Right atrium auricular region (tissue), 2 donors: ENCODE measurements at regions not wholly inside any gene's neighbourhood (a gene's known extent, or its start where the extent isn't known, plus 50 kb on each side); places are given as distances from the start of the nearest gene placed in this dataset.
"Not testable (repeated sequence)": the region's sequence is repeated elsewhere in the genome, so short reads cannot be mapped to it uniquely, and the experiment has no call there.

Experiments
- DNase-seq: peaks from one replicate; pipeline ENCODE4 v3.0.0-alpha.2; 2019; ENCODE audit warnings: low spot score
- H3K27ac ChIP-seq, 2 donors: fragments of 200-600 bp; sonication (generic); 1 replicate in 1 of 2; 2 replicates in 1 of 2; pipeline ENCODE4 v1.5.1; 2016 to 2019
- H3K27me3 ChIP-seq, 2 donors: fragments of 200-600 bp; sonication (generic); one replicate each; pipeline versions ENCODE4 v1.5.1 to v1.6.0; 2017 to 2019
- H3K36me3 ChIP-seq: fragments of 200-600 bp; sonication (generic); one replicate; pipeline ENCODE4 v1.5.1; 2016
- H3K4me1 ChIP-seq, 2 donors: fragments of 200-600 bp; sonication (generic); one replicate each; pipeline versions ENCODE4 v1.5.1 to v1.6.0; 2017 to 2019
- H3K4me3 ChIP-seq, 2 donors: fragments of 200-600 bp; sonication (generic); 1 replicate in 1 of 2; 2 replicates in 1 of 2; pipeline ENCODE4 v1.5.1; 2017 to 2019; ENCODE audit warnings: mild to moderate bottlenecking in 1 of 2, moderate library complexity in 1 of 2
- H3K9me3 ChIP-seq, 2 donors: fragments of 200-600 bp; sonication (generic); one replicate each; pipeline ENCODE4 v1.5.1; 2019
- CTCF ChIP-seq, 2 donors: fragments of 200-600 bp; sonication (generic); IDR thresholded peaks; one replicate each; pipeline ENCODE4 v1.5.1; 2019; ENCODE audit warnings: antibody characterized with exemption in 2 of 2

GRCh38 chr4:79682801-79683530 is 274.9 kb upstream of the GK2 start:
- H3K4me3 ChIP-seq: no peak overlapping the region
- DNase-seq: no peak
- no peaks in the 10 kb centered on the region for H3K27me3 ChIP-seq
- H3K4me1 ChIP-seq: no peaks in the 10 kb centered on the region
- H3K9me3 ChIP-seq: no peaks in the 10 kb centered on the region
- TF ChIP-seq CTCF (IDR thresholded peaks at IDR 0.05): no peak
- H3K36me3 ChIP-seq: no peaks in the 10 kb centered on the region
- no peak overlapping the region for H3K27ac ChIP-seq

GRCh38 chr4:79682161-79682560 is 274.1 kb upstream of the GK2 start:
- no peak for TF ChIP-seq CTCF (IDR thresholded peaks at IDR 0.05)
- H3K4me3 ChIP-seq: no peak overlapping the region
- H3K36me3 ChIP-seq: no peaks in the 10 kb centered on the region
- H3K27me3 ChIP-seq: no peaks in the 10 kb centered on the region
- H3K9me3 ChIP-seq: no peaks in the 10 kb centered on the region
- no peak overlapping the region for H3K27ac ChIP-seq
- DNase-seq: no peak
- no peaks in the 10 kb centered on the region for H3K4me1 ChIP-seq

GRCh38 chr4:79679859-79680258 is 271.8 kb upstream of the GK2 start:
- H3K27me3 ChIP-seq: no peaks in the 10 kb centered on the region
- TF ChIP-seq CTCF (IDR thresholded peaks at IDR 0.05): no peak
- H3K36me3 ChIP-seq: no peaks in the 10 kb centered on the region
- no peak for DNase-seq
- no peak overlapping the region for H3K4me3 ChIP-seq
- H3K27ac ChIP-seq: no peak overlapping the region
- no peaks in the 10 kb centered on the region for H3K9me3 ChIP-seq
- no peaks in the 10 kb centered on the region for H3K4me1 ChIP-seq

DNA sequence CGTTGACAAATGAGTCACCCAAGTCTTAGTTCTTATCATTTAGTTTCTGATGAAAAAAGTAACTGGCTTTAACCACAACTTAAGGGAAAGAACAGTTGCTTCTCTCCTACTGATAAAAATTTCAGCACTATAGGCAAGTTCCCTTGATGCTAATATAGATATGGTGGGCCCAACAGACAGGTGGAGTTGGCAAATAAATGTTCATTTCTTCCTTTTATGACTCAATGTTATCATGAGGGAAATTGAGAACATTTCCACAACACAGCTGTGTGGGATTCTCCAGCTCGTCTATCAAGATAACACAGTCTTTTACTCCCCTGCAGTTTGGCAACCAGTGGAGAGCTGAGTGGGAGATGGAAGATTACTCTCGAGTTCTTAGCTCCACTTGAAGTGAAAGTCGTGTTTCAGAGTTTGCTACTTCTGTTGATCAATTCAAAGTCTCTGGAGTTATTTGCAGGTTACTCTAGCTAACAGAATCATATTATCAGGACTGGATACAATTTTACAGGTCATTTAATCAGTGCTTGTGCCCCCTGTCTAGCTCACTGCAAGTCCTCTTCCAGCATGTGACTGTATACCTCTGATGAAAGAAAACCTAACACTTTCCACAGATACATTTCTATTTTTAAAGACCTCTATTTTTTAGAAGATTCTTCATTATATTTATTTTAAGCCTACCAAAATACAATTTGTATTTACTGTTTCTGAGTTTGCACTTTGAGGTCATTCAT is 270.6 kb upstream of the GK2 start:
- no peaks in the 10 kb centered on the region for H3K9me3 ChIP-seq
- H3K4me1 ChIP-seq: no peaks in the 10 kb centered on the region
- TF ChIP-seq CTCF (IDR thresholded peaks at IDR 0.05): no peak
- no peak overlapping the region for H3K4me3 ChIP-seq
- H3K27ac ChIP-seq: no peak overlapping the region
- no peak for DNase-seq
- H3K36me3 ChIP-seq: no peaks in the 10 kb centered on the region
- H3K27me3 ChIP-seq: no peaks in the 10 kb centered on the region

- no peak for TF ChIP-seq CTCF (IDR thresholded peaks at IDR 0.05)
- no peaks in the 10 kb centered on the region for H3K27me3 ChIP-seq
- DNase-seq: no peak
- peaks cover 0 to 14% of the 10 kb centered on the region in 2 donors for H3K9me3 ChIP-seq
- no peaks in the 10 kb centered on the region for H3K36me3 ChIP-seq
- no peaks in the 10 kb centered on the region for H3K4me1 ChIP-seq
- H3K4me3 ChIP-seq: no peak overlapping the region
- H3K27ac ChIP-seq: no peak overlapping the region
These were observed 268.7 kb upstream of the GK2 start for GRCh38 chr4:79676705-79677104.

GRCh38 chr4:79674906-79675305 is 266.9 kb upstream of the GK2 start:
- DNase-seq, H3K4me3 ChIP-seq, H3K4me1 ChIP-seq, H3K27ac ChIP-seq, H3K36me3 ChIP-seq, H3K27me3 ChIP-seq: not testable (repeated sequence)
- H3K9me3 ChIP-seq: peaks cover 0 to 25% of the 10 kb centered on the region in 2 donors
